Islet precursor cell (in vitro differentiated cells): ENCODE measurements at regions not wholly inside any gene's neighbourhood (a gene's known extent, or its start where the extent isn't known, plus 50 kb on each side); places are given as distances from the start of the nearest gene placed in this dataset.

Experiments
- DNase-seq: peaks from one replicate; pipeline ENCODE4 v3.0.0-alpha.2; 2018

GRCh38 chr16:5449901-5450300 lies 352.3 kb upstream of the EEF2KMT start:
- no peak for DNase-seq

GRCh38 chr16:5448798-5449197 lies 351.2 kb upstream of the EEF2KMT start:
- DNase-seq: no peak

GRCh38 chr16:5447734-5448133 lies 350.1 kb upstream of the EEF2KMT start:
- DNase-seq: no peak

GRCh38 chr16:5446623-5447240 lies 349.1 kb upstream of the EEF2KMT start:
- no peak for DNase-seq

- no peak for DNase-seq
These were observed 346.6 kb upstream of the EEF2KMT start for GRCh38 chr16:5444189-5444588.

- no peak for DNase-seq
These were observed 345.4 kb upstream of the EEF2KMT start for GRCh38 chr16:5442986-5443385.

- no peak for DNase-seq
These were observed 344.5 kb upstream of the EEF2KMT start for GRCh38 chr16:5442054-5442453.

GRCh38 chr16:5438591-5438990 lies 341.0 kb upstream of the EEF2KMT start:
- DNase-seq: no peak

GRCh38 chr16:5433587-5433986 lies 336.0 kb upstream of the EEF2KMT start:
- no peak for DNase-seq

GRCh38 chr16:5432166-5432565 lies 334.6 kb upstream of the EEF2KMT start:
- no peak for DNase-seq

GRCh38 chr16:5430598-5430997 lies 333.0 kb upstream of the EEF2KMT start:
- DNase-seq: no peak

- DNase-seq: peak; percentile 84
These were observed 331.3 kb upstream of the EEF2KMT start for GRCh38 chr16:5428932-5429331.

GRCh38 chr16:5427571-5427970 lies 330.0 kb upstream of the EEF2KMT start:
- no peak for DNase-seq

GRCh38 chr16:5422643-5423496 lies 325.3 kb upstream of the EEF2KMT start:
- no peak for DNase-seq

- DNase-seq: no peak
These were observed 324.5 kb upstream of the EEF2KMT start for GRCh38 chr16:5422047-5422446.

GRCh38 chr16:5416013-5416412 lies 318.4 kb upstream of the EEF2KMT start:
- DNase-seq: no peak

GRCh38 chr16:5415123-5415522 lies 317.5 kb upstream of the EEF2KMT start:
- DNase-seq: no peak

- DNase-seq: no peak
These were observed 315.1 kb upstream of the EEF2KMT start for GRCh38 chr16:5412731-5413130.

- no peak for DNase-seq
These were observed 300.6 kb upstream of the EEF2KMT start for GRCh38 chr16:5398203-5398602.

GRCh38 chr16:5396880-5397279 lies 299.3 kb upstream of the EEF2KMT start:
- DNase-seq: no peak

- DNase-seq: no peak
These were observed 295.5 kb upstream of the EEF2KMT start for GRCh38 chr16:5393070-5393469.

- DNase-seq: no peak
These were observed 289.4 kb upstream of the EEF2KMT start for GRCh38 chr16:5386989-5387388.

- no peak for DNase-seq
These were observed 288.2 kb upstream of the EEF2KMT start for GRCh38 chr16:5385811-5386210.

- DNase-seq: no peak
These were observed 287.5 kb upstream of the EEF2KMT start for GRCh38 chr16:5385115-5385514.

- no peak for DNase-seq
These were observed 286.1 kb upstream of the EEF2KMT start for GRCh38 chr16:5383737-5384136.
